Kidney tubule cell (primary cell): ENCODE measurements at regions not wholly inside any gene's neighbourhood (a gene's known extent, or its start where the extent isn't known, plus 50 kb on each side); places are given as distances from the start of the nearest gene placed in this dataset.
"Not testable (repeated sequence)": the region's sequence is repeated elsewhere in the genome, so short reads cannot be mapped to it uniquely, and the experiment has no call there.

Experiments
- DNase-seq: peaks from one replicate; pipeline ENCODE4 v3.0.0-alpha.2; 2018; ENCODE audit warnings: low spot score

DNA sequence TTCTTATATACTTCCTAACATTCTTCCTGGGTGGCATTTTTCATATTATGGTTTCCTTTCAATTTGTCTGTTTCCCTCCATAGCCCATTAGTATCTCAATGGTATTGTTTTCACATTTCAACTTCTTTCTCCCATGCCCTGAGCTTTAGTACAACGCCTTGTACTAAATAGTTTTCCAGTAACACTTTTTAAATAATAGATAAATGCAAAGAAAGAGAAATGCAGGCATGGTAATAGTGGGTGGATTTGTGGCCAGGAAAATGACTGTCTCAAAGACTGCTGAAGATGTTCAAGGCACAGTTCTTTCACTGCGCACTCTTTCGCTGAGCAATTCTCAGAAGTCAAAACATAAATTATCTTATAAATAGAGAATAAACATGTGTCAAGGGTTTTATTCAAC lies 145.1 kb downstream of the LCA5 start:
- DNase-seq, result no peak

DNA sequence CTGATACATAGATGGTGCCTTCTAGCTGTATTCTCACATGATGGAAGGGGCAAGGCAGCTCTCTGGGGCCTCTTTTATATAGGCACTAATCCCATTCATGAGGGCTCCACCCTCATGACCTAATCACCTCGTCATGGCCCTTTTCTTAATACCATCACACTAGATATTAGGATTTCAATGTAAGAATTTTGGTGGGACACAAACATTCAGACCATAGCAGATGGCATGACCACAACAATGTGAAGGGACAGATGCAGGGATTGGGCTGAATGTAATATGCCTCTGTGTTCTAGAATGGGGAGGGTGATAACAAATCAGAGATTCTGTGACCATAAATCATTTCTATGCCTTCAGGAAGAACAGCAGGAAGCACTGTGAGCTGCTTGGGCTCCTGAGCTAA lies 145.8 kb downstream of the LCA5 start:
- no peak for DNase-seq

DNA sequence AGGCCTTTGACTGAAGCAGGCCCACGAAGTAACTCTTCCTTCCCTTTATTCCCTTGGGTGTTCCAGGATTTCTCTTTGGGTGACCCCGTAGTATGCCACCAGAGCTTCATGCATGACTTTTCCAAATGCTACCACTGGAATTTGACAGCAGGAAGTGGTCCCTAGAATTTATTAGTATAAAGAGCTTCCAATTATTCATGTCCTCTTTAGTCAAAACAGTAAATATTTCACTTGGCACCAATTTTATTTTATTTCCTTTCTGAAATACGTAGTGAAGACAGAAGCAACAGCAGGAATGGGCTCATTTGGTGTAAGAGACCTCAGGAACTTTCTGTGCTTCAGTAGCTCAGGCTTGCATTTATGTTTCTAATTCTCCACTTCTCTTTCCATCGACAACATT lies 151.3 kb downstream of the LCA5 start:
- peak; percentile 13 for DNase-seq

DNA sequence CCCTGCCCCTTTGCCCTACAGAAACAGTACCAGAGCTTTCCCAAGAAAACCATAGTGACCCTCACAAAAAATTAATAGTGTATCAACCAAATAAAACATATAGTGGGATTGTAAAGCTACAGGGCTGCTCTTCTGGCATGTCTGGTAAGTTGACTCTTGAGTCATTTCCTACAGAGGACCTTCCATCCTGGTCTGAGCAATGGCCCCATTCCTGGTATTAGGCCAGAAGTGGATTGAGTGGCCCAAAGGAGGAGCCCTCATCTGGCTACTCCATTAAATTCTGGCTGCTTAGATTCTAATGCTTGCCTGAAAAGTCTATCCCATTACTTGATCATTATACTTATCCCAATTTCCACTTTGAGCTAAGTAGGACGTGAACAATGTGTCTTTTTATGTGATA lies 150.9 kb upstream of the HMGN3 start:
- no peak for DNase-seq

DNA sequence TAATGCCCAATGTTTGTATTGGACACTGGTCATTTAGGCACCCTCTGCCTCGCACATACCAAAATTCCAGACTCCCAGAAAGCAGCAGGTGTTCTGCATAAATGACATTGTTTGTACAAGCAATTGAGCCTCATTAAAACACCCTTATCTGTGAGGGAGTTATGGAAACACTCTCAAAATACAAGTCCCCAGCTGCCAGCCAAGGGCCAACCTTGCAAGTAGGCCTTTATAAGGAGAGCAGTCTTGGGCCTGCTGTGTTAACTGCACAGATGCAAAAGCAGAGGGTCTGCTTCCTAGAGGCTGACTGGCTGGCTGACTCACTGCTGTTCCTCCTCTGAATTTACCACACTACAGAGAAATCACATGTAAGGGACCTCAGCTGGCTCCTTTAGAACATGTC lies 150.4 kb upstream of the HMGN3 start:
- DNase-seq, result peak; percentile 28

DNA sequence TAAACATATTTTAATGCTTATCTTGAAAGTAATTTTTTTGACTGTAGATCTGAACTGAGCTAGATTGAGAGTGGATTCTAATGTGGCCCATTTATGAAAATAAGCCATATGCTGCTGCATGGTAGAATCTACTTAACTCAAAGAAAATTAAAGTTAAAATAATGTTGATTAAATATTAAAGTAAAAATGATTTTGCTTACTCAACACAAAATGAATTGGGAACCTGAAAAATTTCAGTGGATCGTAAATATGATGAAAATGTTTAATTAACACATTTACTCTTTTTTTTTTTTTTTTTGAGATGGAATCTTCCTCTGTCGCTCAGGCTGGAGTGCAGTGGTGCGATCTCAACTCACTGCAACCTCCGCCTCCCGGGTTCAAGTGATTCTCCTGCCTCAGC lies 144.5 kb upstream of the HMGN3 start:
- no peak for DNase-seq

DNA sequence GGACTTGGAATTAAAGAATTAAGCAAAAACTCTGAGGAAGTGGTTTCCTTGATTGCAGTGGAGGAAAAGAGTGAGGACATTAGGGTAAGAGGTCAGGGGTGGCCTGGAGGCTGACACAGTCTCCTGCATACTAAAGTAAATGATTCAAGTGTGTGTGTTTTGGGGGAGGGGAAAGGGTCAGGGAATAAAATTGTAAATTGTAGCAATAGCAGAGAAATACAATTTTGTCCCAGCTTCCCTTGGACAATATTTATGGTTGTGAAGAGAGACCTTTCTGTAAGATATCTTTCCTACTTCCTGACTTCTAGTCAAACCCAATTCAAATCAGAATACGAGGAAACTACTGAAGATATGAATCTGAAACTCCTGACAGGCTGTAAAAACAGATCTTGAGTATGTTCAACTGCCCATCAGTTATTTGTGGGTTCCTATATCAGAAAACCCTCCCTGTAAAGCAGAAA lies 143.4 kb upstream of the HMGN3 start:
- peak; percentile 24 for DNase-seq

DNA sequence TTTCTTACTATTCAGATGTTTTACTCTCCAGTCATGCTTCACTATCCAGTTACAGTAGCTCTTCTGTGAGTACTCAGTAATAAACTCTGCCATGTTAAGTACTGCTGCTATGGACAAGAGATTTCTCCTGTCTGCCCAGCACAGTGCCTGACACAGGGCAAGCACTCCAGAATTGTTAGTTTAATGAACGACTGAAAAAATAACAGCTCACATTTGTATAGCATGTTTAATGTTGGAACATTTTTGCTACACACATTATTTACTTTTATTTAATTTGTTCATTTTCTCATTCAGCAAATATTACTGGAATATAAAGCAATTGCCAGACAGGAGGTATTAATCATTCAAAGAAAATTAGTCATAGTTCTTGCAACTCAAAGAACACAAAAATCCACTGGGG lies 142.6 kb upstream of the HMGN3 start:
- DNase-seq, result peak; percentile 39

DNA sequence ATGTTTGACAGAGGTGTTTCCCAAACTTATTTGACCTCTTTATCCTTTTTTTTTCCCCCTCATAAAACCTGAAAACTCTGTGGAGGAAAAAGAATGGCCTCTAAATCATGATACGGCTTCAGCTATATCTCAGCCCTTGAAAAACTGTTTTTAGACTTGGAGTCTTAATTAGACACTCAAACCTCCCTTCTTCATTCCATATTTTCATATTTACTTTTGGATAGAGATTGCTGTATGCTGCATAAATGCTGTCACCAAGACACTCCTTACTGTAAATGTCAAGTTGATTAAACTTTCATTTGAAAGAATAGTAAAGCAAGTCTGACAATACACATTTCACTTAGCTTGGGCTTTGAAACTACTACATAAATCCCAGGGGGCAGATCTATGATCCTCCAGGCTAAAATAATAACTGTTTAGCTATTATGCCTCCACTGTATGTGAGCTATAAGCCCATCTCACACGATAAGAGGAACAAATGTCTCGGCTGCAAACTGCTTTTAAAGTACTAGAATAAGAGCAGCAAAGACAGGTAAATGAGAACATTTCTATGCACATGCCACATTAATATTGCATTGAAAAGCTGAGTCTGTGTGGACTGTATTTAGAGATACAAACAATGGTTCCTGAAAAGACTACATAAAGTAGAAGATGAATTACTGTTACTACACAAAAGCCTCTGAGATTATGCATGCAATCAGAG lies 141.3 kb upstream of the HMGN3 start:
- DNase-seq, result no peak

DNA sequence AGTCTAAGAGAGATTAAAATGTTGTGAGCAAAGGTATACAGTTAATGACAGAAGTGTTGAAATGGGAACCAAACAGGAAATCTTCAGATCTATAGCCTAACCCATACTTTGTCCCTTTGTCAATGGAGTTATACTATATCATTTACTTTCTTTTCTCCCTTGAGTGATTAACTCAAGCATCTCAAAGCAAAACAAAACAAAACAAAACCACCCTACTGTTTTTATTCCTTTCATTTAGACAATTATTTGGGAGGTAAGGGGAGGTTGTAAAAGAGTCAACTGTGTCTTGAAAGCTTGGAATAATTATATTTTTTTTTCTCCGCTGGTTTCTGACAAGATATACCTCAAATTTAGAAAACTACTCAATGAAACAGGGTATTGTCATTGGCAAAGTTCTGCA lies 139.8 kb upstream of the HMGN3 start:
- no peak for DNase-seq

DNA sequence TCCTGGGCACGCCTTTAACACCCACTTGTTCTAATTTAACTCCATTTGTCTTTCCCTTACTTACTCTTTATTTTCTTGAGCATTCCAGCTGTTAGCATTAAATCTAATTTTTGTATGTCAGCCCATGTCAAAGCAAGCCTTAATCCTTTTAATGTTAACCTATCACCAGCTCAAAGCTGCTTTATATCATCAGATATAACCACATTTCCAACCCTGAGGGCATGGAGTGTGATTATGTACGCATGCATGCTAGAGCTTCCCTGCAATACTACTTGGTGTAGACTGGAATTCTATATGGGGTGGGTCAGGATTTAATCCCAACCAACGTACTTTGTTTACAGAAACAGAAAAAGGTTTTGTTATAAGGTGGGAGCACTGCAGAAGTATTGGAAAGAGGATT lies 139.4 kb upstream of the HMGN3 start:
- DNase-seq, result no peak

DNA sequence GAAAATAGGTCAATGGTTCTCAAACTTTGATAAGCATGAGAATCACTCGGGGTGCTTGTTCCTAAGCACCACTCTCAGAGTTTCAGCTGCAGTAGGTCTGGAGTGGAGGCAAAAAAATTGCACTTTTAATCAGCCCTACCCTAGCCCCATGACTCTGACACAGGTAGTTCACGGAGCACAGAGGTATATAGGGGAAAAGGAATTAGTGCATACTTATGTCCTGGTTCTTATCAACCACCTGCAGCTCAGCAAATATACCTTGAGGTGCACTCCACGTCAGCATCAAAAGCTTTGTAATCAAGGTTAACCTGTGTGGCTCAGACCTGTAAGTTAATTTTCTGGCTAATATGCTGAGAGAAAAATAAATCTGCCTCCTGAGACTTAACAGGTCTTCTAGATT lies 138.8 kb upstream of the HMGN3 start:
- no peak for DNase-seq

DNA sequence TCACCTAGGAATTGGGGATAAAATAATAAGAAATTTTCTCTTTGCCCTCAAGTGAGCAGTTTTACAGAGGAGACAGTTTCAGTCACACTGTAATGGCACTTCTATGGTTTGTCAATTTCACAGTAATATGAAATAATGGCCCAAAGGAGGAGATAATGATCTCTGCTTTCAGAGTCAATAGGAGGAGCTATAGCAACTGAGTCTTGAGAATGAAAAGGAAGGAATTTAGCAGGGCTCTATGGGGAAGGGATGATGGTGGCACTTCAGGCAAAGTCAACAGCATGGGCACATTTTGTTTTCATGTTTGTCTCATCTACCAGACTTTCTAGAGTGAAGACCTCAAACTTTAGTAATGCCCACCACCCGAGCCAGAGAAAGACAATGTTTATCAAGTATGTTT lies 138.3 kb upstream of the HMGN3 start:
- no peak for DNase-seq

DNA sequence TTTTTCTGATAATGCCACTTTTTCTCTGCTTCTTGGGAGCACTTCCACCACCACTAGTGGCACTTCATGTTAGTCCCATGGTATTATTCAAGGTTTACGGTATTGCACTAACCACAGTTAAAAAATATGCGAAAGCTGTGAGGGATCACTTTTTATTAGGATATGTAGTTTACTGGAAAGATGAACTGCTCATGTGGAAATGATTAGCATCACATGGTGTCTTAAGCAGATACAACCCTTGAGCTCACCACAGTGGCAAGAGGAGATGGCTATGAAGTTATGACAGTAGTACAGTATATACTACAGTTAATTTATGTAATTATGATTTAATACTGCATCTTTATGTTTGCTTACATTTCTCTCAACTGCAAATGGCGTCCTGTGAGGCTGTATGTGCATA lies 134.5 kb upstream of the HMGN3 start:
- no peak for DNase-seq

DNA sequence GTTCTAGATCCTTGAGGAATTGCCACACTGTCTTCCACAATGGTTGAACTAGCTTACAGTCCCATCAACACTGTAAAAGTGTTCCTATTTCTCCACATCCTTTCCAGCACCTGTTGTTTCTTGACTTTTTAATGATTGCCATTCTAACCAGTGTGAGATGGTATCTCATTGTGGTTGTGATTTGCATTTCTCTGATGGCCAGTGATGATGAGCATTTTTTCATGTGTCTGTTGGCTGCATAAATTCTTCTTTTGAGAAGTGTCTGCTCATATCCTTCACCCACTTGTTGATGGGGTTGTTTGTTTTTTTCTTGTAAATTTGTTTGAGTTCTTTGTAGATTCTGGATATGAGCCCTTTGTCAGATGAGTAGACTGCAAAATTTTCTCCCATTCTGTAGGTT lies 129.0 kb upstream of the HMGN3 start:
- not testable (repeated sequence) for DNase-seq

DNA sequence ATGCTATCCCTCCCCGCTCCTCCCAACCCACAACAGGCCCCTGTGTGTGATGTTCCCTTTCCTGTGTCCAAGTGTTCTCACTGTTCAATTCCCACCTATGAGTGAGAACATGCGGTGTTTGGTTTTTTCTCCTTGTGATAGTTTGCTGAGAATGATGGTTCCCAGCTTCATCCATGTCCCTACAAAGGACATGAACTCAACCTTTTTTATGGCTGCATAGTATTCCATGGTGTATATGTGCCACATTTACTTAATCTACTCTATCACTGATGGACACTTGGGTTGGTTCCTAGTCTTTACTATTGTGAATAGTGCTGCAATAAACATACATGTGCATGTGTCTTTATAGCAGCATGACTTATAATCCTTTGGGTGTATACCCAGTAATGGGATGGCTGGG lies 126.6 kb upstream of the HMGN3 start:
- DNase-seq, result not testable (repeated sequence)

DNA sequence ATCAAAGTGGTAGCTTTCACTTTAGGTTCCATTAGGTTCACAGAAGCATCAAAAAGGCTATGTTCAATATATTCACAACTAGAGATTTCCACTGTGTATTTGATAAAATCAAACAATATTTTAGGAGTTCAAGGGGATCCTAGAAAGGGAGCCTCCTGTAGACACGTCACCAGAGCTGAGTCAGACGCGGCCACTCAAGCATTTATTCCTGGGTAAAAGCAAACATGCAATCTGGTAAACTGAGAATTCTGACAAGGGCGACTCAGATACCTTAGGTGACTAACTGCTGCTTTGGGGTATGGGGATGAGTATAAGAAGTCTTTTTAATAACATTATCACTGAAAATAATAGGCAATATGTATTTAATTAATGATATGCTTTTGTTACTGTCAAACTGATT lies 118.7 kb upstream of the HMGN3 start:
- DNase-seq, result peak; percentile 77

DNA sequence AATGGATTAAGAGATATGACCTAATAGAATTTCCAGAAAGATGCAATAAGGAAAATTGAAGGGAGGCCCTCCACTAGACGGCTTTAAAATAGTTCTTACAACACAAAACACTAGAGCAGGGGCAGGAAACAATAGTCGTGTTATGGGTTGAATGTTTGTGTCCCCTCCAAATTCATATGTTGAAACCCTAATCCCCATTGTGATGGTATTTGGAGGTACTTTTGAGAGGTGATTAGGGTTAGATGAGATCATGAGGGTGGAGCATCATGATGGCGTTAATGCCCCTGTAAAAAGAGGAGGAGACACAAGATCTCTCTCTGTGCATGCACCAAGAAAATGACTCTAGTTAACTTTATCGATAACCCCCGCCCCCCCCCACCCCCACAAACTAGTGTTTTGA lies 104.0 kb upstream of the HMGN3 start:
- no peak for DNase-seq

DNA sequence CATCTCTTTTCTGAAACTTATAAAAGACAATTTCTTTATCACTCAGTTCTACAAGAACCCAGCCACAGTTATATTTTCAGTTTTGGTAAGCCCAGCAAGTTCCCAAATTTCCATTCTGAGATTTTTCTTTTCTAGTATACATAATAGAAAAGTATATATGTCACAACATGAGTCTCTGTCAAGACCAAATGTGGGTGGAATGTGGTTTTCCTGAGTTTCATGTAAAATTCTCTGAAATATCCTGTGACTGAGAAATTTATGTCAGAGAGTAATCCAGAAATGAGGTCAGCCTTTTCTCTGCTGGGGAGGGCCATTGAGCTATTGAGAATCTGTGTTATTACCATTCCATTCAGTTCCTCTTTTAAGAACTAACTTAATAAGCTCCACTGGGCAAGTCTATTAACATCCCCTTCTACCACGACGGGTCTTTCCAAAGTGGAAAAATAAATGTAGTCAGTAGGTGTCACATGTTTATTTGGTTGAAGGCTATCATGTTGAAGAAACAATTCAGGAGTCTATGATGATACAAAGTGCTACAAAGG lies 100.7 kb upstream of the HMGN3 start:
- no peak for DNase-seq

DNA sequence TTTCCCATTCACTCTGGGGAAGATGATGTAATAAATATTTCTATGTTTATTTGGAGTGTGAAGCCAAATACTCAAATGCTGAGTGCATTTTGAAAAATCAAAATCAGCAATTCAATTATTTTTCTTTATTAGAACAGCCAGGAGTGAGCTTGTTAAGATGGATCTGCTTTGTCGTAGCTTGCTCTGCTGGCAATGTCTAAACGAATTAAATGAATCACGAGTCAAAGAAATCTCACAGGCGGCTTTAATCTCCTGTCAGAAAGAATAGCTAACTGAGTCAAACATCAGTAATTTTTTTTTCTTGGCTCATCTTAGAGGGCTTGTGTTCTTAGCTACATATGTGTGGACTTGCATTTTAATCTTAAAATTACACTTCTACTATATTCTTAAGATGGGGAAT lies 100.2 kb upstream of the HMGN3 start:
- no peak for DNase-seq

DNA sequence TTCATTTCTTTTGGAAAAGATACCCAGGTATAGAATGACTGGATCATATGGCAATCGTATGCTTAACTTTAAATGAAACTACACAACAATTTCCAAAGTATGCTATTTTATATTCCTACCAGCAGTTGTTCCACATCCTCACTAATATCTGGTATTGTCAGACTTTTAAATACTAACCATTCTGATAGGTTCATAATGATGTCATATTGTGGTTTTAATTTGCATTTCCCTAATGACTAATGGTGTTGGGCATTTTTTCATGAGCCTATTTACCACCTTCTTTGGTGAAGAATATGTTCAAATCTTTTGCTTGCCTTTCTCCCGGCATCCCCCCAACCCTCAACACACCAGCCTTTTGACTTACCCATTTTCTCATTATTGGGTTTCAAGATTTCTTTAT lies 96.2 kb upstream of the HMGN3 start:
- DNase-seq, result peak; percentile 64

DNA sequence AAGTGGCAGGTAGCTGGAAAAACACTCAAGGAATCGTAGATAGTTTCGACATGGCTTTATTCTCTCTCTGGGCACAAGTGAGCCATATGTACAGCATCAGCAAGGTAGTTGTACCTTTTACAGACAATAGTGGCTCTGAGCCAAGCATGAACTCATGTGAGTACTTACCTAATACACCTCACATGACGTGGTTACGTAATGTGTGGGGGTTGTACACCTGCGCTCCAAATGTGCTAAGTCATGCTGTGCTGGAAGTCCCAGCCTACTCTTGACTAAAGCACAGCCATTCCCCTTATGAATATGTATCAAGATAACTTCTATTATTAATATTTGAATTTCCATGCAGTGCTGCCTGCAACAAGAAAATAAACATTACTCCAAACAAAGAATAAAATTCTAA lies 78.8 kb upstream of the HMGN3 start:
- DNase-seq, result peak; percentile 93

DNA sequence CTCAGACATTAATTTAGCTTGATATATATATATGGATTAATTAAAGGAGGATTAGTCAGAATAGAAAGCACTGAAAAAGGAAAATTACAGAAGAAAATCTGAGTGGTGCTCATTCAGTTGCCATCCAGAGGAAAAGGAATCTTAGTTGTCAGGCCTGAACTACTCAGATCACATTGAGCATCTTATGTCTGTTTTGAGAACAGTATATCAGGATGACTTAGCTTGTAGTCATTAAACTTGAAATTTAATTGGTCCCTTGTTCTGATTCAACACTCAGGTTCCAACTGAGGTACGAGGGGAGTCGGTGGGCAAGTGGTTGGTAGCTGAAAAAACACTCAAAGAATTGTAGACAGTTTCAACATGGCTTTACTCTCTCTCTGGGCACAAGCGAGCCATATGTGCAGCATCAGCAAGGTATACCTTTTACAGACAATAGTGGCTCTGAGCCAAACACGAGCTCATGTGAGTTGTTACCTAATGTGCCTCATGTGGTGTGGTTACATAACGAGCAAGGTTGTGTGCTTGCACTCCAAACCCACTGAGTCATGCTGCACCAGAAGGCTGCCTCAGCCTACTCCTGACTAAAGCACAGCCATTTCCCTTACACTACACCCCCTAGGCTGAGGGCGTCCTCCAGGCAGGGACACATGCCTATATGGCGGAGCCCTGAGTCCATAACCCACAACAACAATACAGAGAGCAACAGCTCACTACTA lies 73.0 kb upstream of the HMGN3 start:
- DNase-seq, result peak; percentile 93

DNA sequence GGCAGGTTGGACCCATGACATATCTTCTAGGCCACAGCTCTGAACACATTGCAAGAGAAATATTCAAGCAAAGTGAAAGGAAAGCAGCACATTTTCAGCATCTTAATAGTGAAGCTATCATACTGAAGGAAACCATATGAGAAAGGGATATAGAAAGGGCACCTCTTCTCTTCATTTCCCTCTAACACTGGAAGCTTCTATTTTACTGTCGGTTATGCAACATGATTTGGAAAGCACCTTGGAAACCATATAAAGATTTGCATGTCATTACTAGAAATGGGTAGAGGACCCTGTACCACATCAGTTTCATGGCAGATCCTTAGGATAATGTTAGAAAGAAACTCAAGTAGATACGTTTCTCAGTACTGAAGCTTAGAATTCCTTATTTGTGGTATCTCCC lies 70.5 kb upstream of the HMGN3 start:
- DNase-seq, result no peak
